ENCODE measurements at regions not wholly inside any gene's neighbourhood (a gene's known extent, or its start where the extent isn't known, plus 50 kb on each side); places are given as distances from the start of the nearest gene placed in this dataset.
A peak's percentile ranks its signal among the peaks of the same experiment; 100 is the strongest.

GRCh38 chr13:91157273-91158016, 190.0 kb upstream of the MIR17HG start:
- POLR2A ChIA-PET (ENCODE audit: unreplicated experiment): no interaction called here

GRCh38 chr13:91158017-91158395, 189.5 kb upstream of the MIR17HG start:
- Histone ChIP-seq H3K79me2 (ENCODE audit: low read length) (no peaks in the 10 kb centered on the region), H2AFZ (ENCODE audit: low read length) (no peak overlapping the region), H3K9me3 (ENCODE audit: low read length) (no peaks in the 10 kb centered on the region), H3K36me3 (ENCODE audit: low read depth, low read length) (no peaks in the 10 kb centered on the region), H3K27me3 (ENCODE audit: low read length) (peaks cover 21% of the 10 kb centered on the region; the same call in 1 of the 2 replicates), H3K9ac (ENCODE audit: low read length) (no peak overlapping the region), H3K4me3 (ENCODE audit: low read length) (no peak overlapping the region), H3K4me1 (ENCODE audit: insufficient read depth, low read length) (0 out of 2 replicates have a peak, but pooled peaks cover 3% of the 10 kb centered on the region), H3F3A (ENCODE audit: low read length, unreplicated experiment) (no peaks in the 10 kb centered on the region), H3K27ac (ENCODE audit: low read length) (no peak overlapping the region), H3K9me2 (replicated peaks; ENCODE audit: low read length) (no peaks in the 10 kb centered on the region), H3K4me2 (ENCODE audit: low read length) (no peak overlapping the region), H4K20me1 (ENCODE audit: low read length) (no peaks in the 10 kb centered on the region)
- BruUV-seq (replicated peaks): no TSS peak
- intact Hi-C loops (cut with micrococcal nuclease): loop anchor here (1.0 kb wide), 1 partner anchor 24 kb away; no protein-coding TSS in a partner anchor
- POLR2A ChIA-PET (ENCODE audit: unreplicated experiment): no interaction called here
- ATAC-seq: no peak
- CTCF ChIA-PET: interaction anchor here (0.7 kb wide), 1 partner anchor 16 kb away, joined by 7 read pairs; no protein-coding TSS in a partner anchor
- peak; percentile 39; the same call in 1 of the 2 replicates for TF ChIP-seq CTCF (conservative IDR thresholded peaks at IDR 0.05; ENCODE audit: low read depth, low read length)
- TF ChIP-seq EZH2 (IDR thresholded peaks at IDR 0.05; ENCODE audit: low read length, unreplicated experiment): no peak
- peak; percentile 15 for DNase-seq

More at GRCh38 chr13:91157273-91158016, 190.0 kb upstream of the MIR17HG start:
- H2AFZ ChIP-seq (ENCODE audit: low read length): no peak overlapping the region
- H3K79me2 ChIP-seq (ENCODE audit: low read length): no peaks in the 10 kb centered on the region
- no peak overlapping the region for H3K4me3 ChIP-seq (ENCODE audit: low read length)
- peaks cover 21% of the 10 kb centered on the region; the same call in 1 of the 2 replicates for H3K27me3 ChIP-seq (ENCODE audit: low read length)
- ATAC-seq (no peak), DNase-seq (no peak)
- no peaks in the 10 kb centered on the region for H3K9me2 ChIP-seq (replicated peaks; ENCODE audit: low read length)
- intact Hi-C loops (cut with micrococcal nuclease): loop anchor here (1.0 kb wide), 1 partner anchor 23 kb away; no protein-coding TSS in a partner anchor
- TF ChIP-seq EZH2 (IDR thresholded peaks at IDR 0.05; ENCODE audit: low read length, unreplicated experiment): no peak
- TF ChIP-seq CTCF (conservative IDR thresholded peaks at IDR 0.05; ENCODE audit: low read depth, low read length): no peak
- no peak for TF ChIP-seq EZH2phosphoT487 (IDR thresholded peaks at IDR 0.05; ENCODE audit: borderline replicate concordance, low read length)
- no peaks in the 10 kb centered on the region for H4K20me1 ChIP-seq (ENCODE audit: low read length)
- H3F3A ChIP-seq (ENCODE audit: low read length, unreplicated experiment): no peaks in the 10 kb centered on the region
- no peaks in the 10 kb centered on the region for H3K36me3 ChIP-seq (ENCODE audit: low read depth, low read length)
- H3K9me3 ChIP-seq (ENCODE audit: low read length): no peaks in the 10 kb centered on the region
- 0 out of 2 replicates have a peak, but pooled peaks cover 3% of the 10 kb centered on the region for H3K4me1 ChIP-seq (ENCODE audit: insufficient read depth, low read length)
- H3K27ac ChIP-seq (ENCODE audit: low read length): no peak overlapping the region
- no peak overlapping the region for H3K4me2 ChIP-seq (ENCODE audit: low read length)
- no TSS peak for BruUV-seq (replicated peaks)
- H3K9ac ChIP-seq (ENCODE audit: low read length): no peak overlapping the region
- CTCF ChIA-PET: interaction anchor here (0.7 kb wide), 1 partner anchor 15 kb away, joined by 7 read pairs; no protein-coding TSS in a partner anchor

GRCh38 chr13:91162180-91162579, 185.3 kb upstream of the MIR17HG start:
- Histone ChIP-seq H3F3A (ENCODE audit: low read length, unreplicated experiment) (no peaks in the 10 kb centered on the region), H3K27ac (ENCODE audit: low read length) (no peak overlapping the region), H3K27me3 (ENCODE audit: low read length) (peaks cover 17% of the 10 kb centered on the region; the same call in 1 of the 2 replicates), H3K4me2 (ENCODE audit: low read length) (no peak overlapping the region), H3K9ac (ENCODE audit: low read length) (no peak overlapping the region), H3K9me2 (replicated peaks; ENCODE audit: low read length) (no peaks in the 10 kb centered on the region), H4K20me1 (ENCODE audit: low read length) (no peaks in the 10 kb centered on the region), H3K4me1 (ENCODE audit: insufficient read depth, low read length) (no peaks in the 10 kb centered on the region), H3K4me3 (ENCODE audit: low read length) (no peak overlapping the region), H3K9me3 (ENCODE audit: low read length) (no peaks in the 10 kb centered on the region), H2AFZ (ENCODE audit: low read length) (no peak overlapping the region), H3K36me3 (ENCODE audit: low read depth, low read length) (no peaks in the 10 kb centered on the region), H3K79me2 (ENCODE audit: low read length) (no peaks in the 10 kb centered on the region)
- DNase-seq (no peak), ATAC-seq (no peak)
- BruUV-seq (replicated peaks): no TSS peak
- intact Hi-C loops (cut with micrococcal nuclease): no loop called here
- ChIA-PET CTCF (interaction anchor here (1.0 kb wide), 1 partner anchor 86 kb away, joined by 3 read pairs; no protein-coding TSS in a partner anchor), POLR2A (ENCODE audit: unreplicated experiment) (no interaction called here)
- peak; percentile 26; the same call in 1 of the 2 replicates for TF ChIP-seq CTCF (conservative IDR thresholded peaks at IDR 0.05; ENCODE audit: low read depth, low read length)
- no peak for TF ChIP-seq EZH2 (IDR thresholded peaks at IDR 0.05; ENCODE audit: low read length, unreplicated experiment)
